T-helper 2 cell treated with Interferon-gamma antibody and Interleukin-4, amounts not matched to agents 5 μg/mL and 100 μg/mL, for 36 hours (primary cell): ENCODE measurements at regions not wholly inside any gene's neighbourhood (a gene's known extent, or its start where the extent isn't known, plus 50 kb on each side); places are given as distances from the start of the nearest gene placed in this dataset.
"Not testable (repeated sequence)": the region's sequence is repeated elsewhere in the genome, so short reads cannot be mapped to it uniquely, and the experiment has no call there.

Source experiments
- DNase-seq: peaks from one replicate; pipeline ENCODE4 v3.0.0; 2021; ENCODE audit warnings: low spot score
- H3K27ac Mint-ChIP-seq: one replicate; pipeline ENCODE4 v1.8.0; 2021; ENCODE audit warnings: mild to moderate bottlenecking, mixed read lengths
- H3K27me3 Mint-ChIP-seq: one replicate; pipeline ENCODE4 v1.8.0; 2021; ENCODE audit warnings: low read depth, mixed read lengths
- H3K36me3 Mint-ChIP-seq: one replicate; pipeline ENCODE4 v1.8.0; 2021; ENCODE audit warnings: low read depth, mixed read lengths
- H3K4me1 Mint-ChIP-seq: one replicate; pipeline ENCODE4 v1.8.0; 2021; ENCODE audit warnings: low read depth, mixed read lengths
- H3K4me3 Mint-ChIP-seq: one replicate; pipeline ENCODE4 v1.8.0; 2022; ENCODE audit warnings: mild to moderate bottlenecking, moderate library complexity, mixed read lengths
- H3K9me3 Mint-ChIP-seq: one replicate; pipeline ENCODE4 v1.8.0; 2021; ENCODE audit warnings: mixed read lengths

- no peak for DNase-seq
- no peak overlapping the region for H3K4me3 Mint-ChIP-seq
- peaks cover under 1% of the 10 kb centered on the region for H3K9me3 Mint-ChIP-seq
- no peaks in the 10 kb centered on the region for H3K4me1 Mint-ChIP-seq
- H3K27ac Mint-ChIP-seq: no peak overlapping the region
- H3K27me3 Mint-ChIP-seq: no peaks in the 10 kb centered on the region
- H3K36me3 Mint-ChIP-seq: no peaks in the 10 kb centered on the region
Observed at GRCh38 chr2:193869564-193869963, 1674.8 kb upstream of the TMEFF2 start.

GRCh38 chr2:193868833-193869232, 1674.1 kb upstream of the TMEFF2 start:
- no peak for DNase-seq
- Mint-ChIP-seq H3K4me1 (no peaks in the 10 kb centered on the region), H3K4me3 (no peak overlapping the region), H3K27me3 (no peaks in the 10 kb centered on the region), H3K36me3 (no peaks in the 10 kb centered on the region), H3K9me3 (no peaks in the 10 kb centered on the region), H3K27ac (no peak overlapping the region)

GRCh38 chr2:193868132-193868531, 1673.4 kb upstream of the TMEFF2 start:
- no peaks in the 10 kb centered on the region for H3K27me3 Mint-ChIP-seq
- no peaks in the 10 kb centered on the region for H3K4me1 Mint-ChIP-seq
- H3K9me3 Mint-ChIP-seq: no peaks in the 10 kb centered on the region
- H3K4me3 Mint-ChIP-seq: no peak overlapping the region
- no peaks in the 10 kb centered on the region for H3K36me3 Mint-ChIP-seq
- no peak for DNase-seq
- no peak overlapping the region for H3K27ac Mint-ChIP-seq

GRCh38 chr2:193867454-193867853, 1672.7 kb upstream of the TMEFF2 start:
- Mint-ChIP-seq H3K27me3 (no peaks in the 10 kb centered on the region), H3K4me3 (no peak overlapping the region), H3K9me3 (no peaks in the 10 kb centered on the region), H3K4me1 (no peaks in the 10 kb centered on the region), H3K36me3 (no peaks in the 10 kb centered on the region), H3K27ac (no peak overlapping the region)
- DNase-seq: no peak

GRCh38 chr2:193861557-193861956, 1666.8 kb upstream of the TMEFF2 start:
- H3K27me3 Mint-ChIP-seq: no peaks in the 10 kb centered on the region
- no peak for DNase-seq
- H3K4me3 Mint-ChIP-seq: no peak overlapping the region
- H3K36me3 Mint-ChIP-seq: no peaks in the 10 kb centered on the region
- H3K9me3 Mint-ChIP-seq: no peaks in the 10 kb centered on the region
- no peak overlapping the region for H3K27ac Mint-ChIP-seq
- no peaks in the 10 kb centered on the region for H3K4me1 Mint-ChIP-seq

GRCh38 chr2:193847991-193848390, 1653.3 kb upstream of the TMEFF2 start:
- Mint-ChIP-seq H3K4me3 (no peak overlapping the region), H3K9me3 (no peaks in the 10 kb centered on the region), H3K27ac (no peak overlapping the region), H3K4me1 (no peaks in the 10 kb centered on the region), H3K36me3 (no peaks in the 10 kb centered on the region), H3K27me3 (no peaks in the 10 kb centered on the region)
- DNase-seq: no peak

GRCh38 chr2:193847130-193847529, 1652.4 kb upstream of the TMEFF2 start:
- DNase-seq: no peak
- Mint-ChIP-seq H3K36me3 (no peaks in the 10 kb centered on the region), H3K27ac (no peak overlapping the region)

GRCh38 chr2:193845604-193846003, 1650.9 kb upstream of the TMEFF2 start:
- no peaks in the 10 kb centered on the region for H3K36me3 Mint-ChIP-seq
- no peaks in the 10 kb centered on the region for H3K9me3 Mint-ChIP-seq
- H3K4me3 Mint-ChIP-seq: no peak overlapping the region
- H3K27me3 Mint-ChIP-seq: no peaks in the 10 kb centered on the region
- H3K4me1 Mint-ChIP-seq: no peaks in the 10 kb centered on the region
- H3K27ac Mint-ChIP-seq: no peak overlapping the region
- DNase-seq: no peak

More at GRCh38 chr2:193847130-193847529, 1652.4 kb upstream of the TMEFF2 start:
- H3K27me3 Mint-ChIP-seq: no peaks in the 10 kb centered on the region
- no peaks in the 10 kb centered on the region for H3K9me3 Mint-ChIP-seq
- no peaks in the 10 kb centered on the region for H3K4me1 Mint-ChIP-seq
- no peak overlapping the region for H3K4me3 Mint-ChIP-seq

- no peak overlapping the region for H3K4me3 Mint-ChIP-seq
- no peaks in the 10 kb centered on the region for H3K36me3 Mint-ChIP-seq
- no peaks in the 10 kb centered on the region for H3K27me3 Mint-ChIP-seq
- H3K4me1 Mint-ChIP-seq: no peaks in the 10 kb centered on the region
- DNase-seq: no peak
- no peaks in the 10 kb centered on the region for H3K9me3 Mint-ChIP-seq
- H3K27ac Mint-ChIP-seq: no peak overlapping the region
Observed at GRCh38 chr2:193843675-193844074, 1648.9 kb upstream of the TMEFF2 start.

- Mint-ChIP-seq H3K36me3 (no peaks in the 10 kb centered on the region), H3K27ac (no peak overlapping the region), H3K9me3 (no peaks in the 10 kb centered on the region), H3K27me3 (no peaks in the 10 kb centered on the region), H3K4me3 (no peak overlapping the region), H3K4me1 (no peaks in the 10 kb centered on the region)
- DNase-seq: no peak
Observed at GRCh38 chr2:193841384-193842150, 1646.8 kb upstream of the TMEFF2 start.

GRCh38 chr2:193837111-193837738, 1642.5 kb upstream of the TMEFF2 start:
- no peaks in the 10 kb centered on the region for H3K36me3 Mint-ChIP-seq
- H3K27ac Mint-ChIP-seq: no peak overlapping the region
- no peak overlapping the region for H3K4me3 Mint-ChIP-seq
- H3K4me1 Mint-ChIP-seq: no peaks in the 10 kb centered on the region
- H3K27me3 Mint-ChIP-seq: no peaks in the 10 kb centered on the region
- no peak for DNase-seq
- H3K9me3 Mint-ChIP-seq: no peaks in the 10 kb centered on the region

GRCh38 chr2:193836424-193837006, 1641.8 kb upstream of the TMEFF2 start:
- H3K36me3 Mint-ChIP-seq, H3K9me3 Mint-ChIP-seq, DNase-seq, H3K27me3 Mint-ChIP-seq, H3K4me3 Mint-ChIP-seq, H3K27ac Mint-ChIP-seq, H3K4me1 Mint-ChIP-seq: not testable (repeated sequence)

GRCh38 chr2:193833895-193834294, 1639.2 kb upstream of the TMEFF2 start:
- not testable (repeated sequence) for H3K4me3 Mint-ChIP-seq, H3K36me3 Mint-ChIP-seq, H3K27ac Mint-ChIP-seq, DNase-seq, H3K9me3 Mint-ChIP-seq, H3K27me3 Mint-ChIP-seq, H3K4me1 Mint-ChIP-seq

GRCh38 chr2:193824474-193824873, 1629.7 kb upstream of the TMEFF2 start:
- Mint-ChIP-seq H3K36me3 (no peaks in the 10 kb centered on the region), H3K4me3 (no peak overlapping the region), H3K27me3 (no peaks in the 10 kb centered on the region), H3K4me1 (no peaks in the 10 kb centered on the region), H3K9me3 (no peaks in the 10 kb centered on the region), H3K27ac (no peak overlapping the region)
- no peak for DNase-seq
